IMR-90 (cell line): ENCODE measurements at regions not wholly inside any gene's neighbourhood (a gene's known extent, or its start where the extent isn't known, plus 50 kb on each side); places are given as distances from the start of the nearest gene placed in this dataset.
"Not testable (repeated sequence)": the region's sequence is repeated elsewhere in the genome, so short reads cannot be mapped to it uniquely, and the experiment has no call there.

Source experiments
- ATAC-seq: fragments of 200-7000 bp; cut with Tn5 transposase; 2 replicates; pipeline ENCODE4 v1.9.1; 2020; ENCODE audit warnings: low read depth, mild to moderate bottlenecking, moderate library complexity
- BruUV-seq: library from RNA; stranded (reverse); fragments of 400-500 nt; replicated peaks from 2 replicates; lab custom pipeline; 2021; lab: Mats Ljungman, UMichigan
- CTCF ChIA-PET: fragments of 300-600 bp; formaldehyde crosslinking; extraction: SDS; loops from one replicate; lab custom pipeline; 2021; ENCODE audit warnings: antibody characterized with exemption; lab: Yijun Ruan, JAX
- POLR2A ChIA-PET: fragments of 300-600 bp; sonication (Branson Sonifier 250); formaldehyde crosslinking; loops from one replicate; lab custom pipeline; 2022; ENCODE audit warnings: antibody characterized with exemption; ENCODE audit not compliant: unreplicated experiment; lab: Charles Lee
- DNase-seq: peaks from one replicate; pipeline ENCODE4 v3.0.0; 2013
- H2AFZ ChIP-seq: replicated peaks from 2 replicates; pipeline ENCODE3; 2013; ENCODE audit warnings: low read length, mild to moderate bottlenecking; ENCODE audit not compliant: poor library complexity
- H2AK5ac ChIP-seq: 2 replicates; pipeline ENCODE4 v1.6.1; 2013; ENCODE audit warnings: low read depth, low read length, inconsistent platforms
- H2AK9ac ChIP-seq: replicated peaks from 2 replicates; pipeline ENCODE3; 2013; ENCODE audit warnings: mild to moderate bottlenecking, low read depth, low read length, moderate library complexity; ENCODE audit not compliant: poor library complexity
- H2BK120ac ChIP-seq: 2 replicates; pipeline ENCODE4 v1.6.1; 2013; ENCODE audit warnings: low read depth, low read length, inconsistent platforms
- H2BK15ac ChIP-seq: 3 replicates; pipeline ENCODE4 v1.6.1; 2013; ENCODE audit warnings: low read depth, low read length, inconsistent platforms
- H2BK20ac ChIP-seq: 2 replicates; pipeline ENCODE4 v1.6.1; 2013; ENCODE audit warnings: low read depth, mild to moderate bottlenecking, inconsistent platforms, low read length, moderate library complexity
- H2BK5ac ChIP-seq: 2 replicates; pipeline ENCODE4 v1.6.1; 2013; ENCODE audit warnings: mild to moderate bottlenecking, low read depth, low read length, inconsistent platforms; ENCODE audit not compliant: poor library complexity, severe bottlenecking
- H3K14ac ChIP-seq: replicated peaks from 2 replicates; pipeline ENCODE4 v1.6.1; 2013; ENCODE audit warnings: low read depth, low read length, inconsistent platforms
- H3K18ac ChIP-seq: 2 replicates; pipeline ENCODE4 v1.6.1; 2013; ENCODE audit warnings: low read depth, low read length, control low read depth
- H3K23ac ChIP-seq: 2 replicates; pipeline ENCODE4 v1.6.1; 2013; ENCODE audit warnings: low read depth, low read length, inconsistent platforms
- H3K27ac ChIP-seq: 2 replicates; pipeline ENCODE4 v1.5.1; 2013; ENCODE audit warnings: mild to moderate bottlenecking, control low read depth, low read length; ENCODE audit not compliant: insufficient read depth
- H3K27me3 ChIP-seq: 2 replicates; pipeline ENCODE4 v1.6.1; 2013; ENCODE audit warnings: low read length; ENCODE audit not compliant: control insufficient read depth, insufficient read depth
- H3K36me3 ChIP-seq: 2 replicates; pipeline ENCODE4 v1.6.1; 2013; ENCODE audit warnings: low read length, mixed read lengths; ENCODE audit not compliant: control insufficient read depth, insufficient read depth
- H3K4ac ChIP-seq: 2 replicates; pipeline ENCODE4 v1.6.1; 2013; ENCODE audit warnings: low read depth, low read length, inconsistent platforms
- H3K4me1 ChIP-seq: 2 replicates; pipeline ENCODE4 v1.6.1; 2013; ENCODE audit warnings: low read length, mixed read lengths; ENCODE audit not compliant: control insufficient read depth, insufficient read depth
- H3K4me2 ChIP-seq: 2 replicates; pipeline ENCODE4 v1.6.1; 2013; ENCODE audit warnings: low read depth, mild to moderate bottlenecking, control low read depth, low read length, moderate library complexity
- H3K4me3 ChIP-seq: 2 replicates; pipeline ENCODE4 v1.5.1; 2013; ENCODE audit warnings: low read depth, mild to moderate bottlenecking, control low read depth, low read length, moderate library complexity; ENCODE audit not compliant: insufficient read depth
- H3K56ac ChIP-seq: 2 replicates; pipeline ENCODE4 v1.6.1; 2013; ENCODE audit warnings: low read length, inconsistent platforms; ENCODE audit not compliant: insufficient read depth; ENCODE audit errors: extremely low read depth
- H3K79me1 ChIP-seq, 2 experiments: 2 replicates each; pipeline ENCODE4 v1.6.1; 2013; ENCODE audit warnings: low read length in 2 of 2, inconsistent platforms in 1 of 2, low read depth in 1 of 2
- H3K9ac ChIP-seq: 2 replicates; pipeline ENCODE4 v1.6.1; 2013; ENCODE audit warnings: low read depth, low read length, control low read depth
- H3K9me1 ChIP-seq: 2 replicates; pipeline ENCODE4 v1.6.1; 2013; ENCODE audit warnings: low read length, inconsistent platforms; ENCODE audit not compliant: insufficient read depth
- H3K9me3 ChIP-seq: 2 replicates; pipeline ENCODE4 v1.6.1; 2013; ENCODE audit warnings: low read length; ENCODE audit not compliant: control insufficient read depth, insufficient read depth
- H4K20me1 ChIP-seq: 2 replicates; pipeline ENCODE4 v1.6.1; 2013; ENCODE audit warnings: low read length, inconsistent platforms; ENCODE audit not compliant: insufficient read depth
- H4K5ac ChIP-seq: 2 replicates; pipeline ENCODE4 v1.6.1; 2013; ENCODE audit warnings: mild to moderate bottlenecking, low read depth, low read length, control low read depth
- H4K8ac ChIP-seq, 2 experiments: 2 replicates each; pipeline ENCODE4 v1.6.1; 2013; ENCODE audit warnings: low read depth in 2 of 2, low read length in 2 of 2, control low read depth in 1 of 2, inconsistent platforms in 1 of 2
- H4K91ac ChIP-seq: 2 replicates; pipeline ENCODE4 v1.6.1; 2013; ENCODE audit warnings: low read depth, low read length, inconsistent platforms; ENCODE audit not compliant: insufficient read depth
- WGBS, 2 experiments: methylation state at CpG; one replicate each; pipeline versions ENCODE4 v1.1.5 to v1.1.7; 2013; ENCODE audit warnings: missing lambda C conversion rate in 2 of 2; ENCODE audit not compliant: insufficient read length in 1 of 2; ENCODE audit errors: extremely low coverage in 2 of 2; 5-methylcytosine and 5-hydroxymethylcytosine counted together
- dilution Hi-C: fragments of 300-500 bp; cut with HindIII; formaldehyde crosslinking; loops from one replicate; pipeline ENCODE4 v1.14.3; 2018; ENCODE audit warnings: low sequenced_read_pairs; ENCODE audit not compliant: unreplicated experiment
- in situ Hi-C: fragments of 300-500 bp; cut with MboI; formaldehyde crosslinking; loops from 3 replicates; pipeline ENCODE4 v1.14.3; 2019; ENCODE audit warnings: low sequenced_read_pairs, inconsistent platforms, mixed read lengths
- intact Hi-C: fragments of 100-400 bp; cut with micrococcal nuclease; formaldehyde crosslinking; loops from 2 replicates; pipeline ENCODE4 v1.10.0; 2022

- CTCF ChIA-PET, result interaction anchor here (0.8 kb wide), 1 partner anchor 142 kb away, joined by 3 read pairs; no protein-coding TSS in a partner anchor
- dilution Hi-C loops, result not testable (repeated sequence)
- WGBS, 2 experiments, result no CpG with 5 or more reads among the region's 6 CpGs
These were observed 638.2 kb upstream of the KLHL1 start for GRCh38 chr13:70746469-70746868.

More at GRCh38 chr13:70746469-70746868, 638.2 kb upstream of the KLHL1 start:
- H2BK20ac ChIP-seq, BruUV-seq, H2AK5ac ChIP-seq, DNase-seq, ATAC-seq, H2AK9ac ChIP-seq, H3K79me1 ChIP-seq, intact Hi-C loops, H3K9ac ChIP-seq, H3K14ac ChIP-seq, H3K56ac ChIP-seq, H2BK15ac ChIP-seq, H3K36me3 ChIP-seq, H3K27me3 ChIP-seq, H3K4me3 ChIP-seq, H3K4me2 ChIP-seq, H2BK120ac ChIP-seq, H2AFZ ChIP-seq, H3K27ac ChIP-seq, H4K91ac ChIP-seq, H4K20me1 ChIP-seq, H3K18ac ChIP-seq, H3K4ac ChIP-seq, H4K5ac ChIP-seq, H2BK5ac ChIP-seq, H3K4me1 ChIP-seq, in situ Hi-C loops, POLR2A ChIA-PET, H4K8ac ChIP-seq, H3K9me3 ChIP-seq, H3K23ac ChIP-seq, H3K9me1 ChIP-seq: not testable (repeated sequence)
